ENCODE measurements at regions not wholly inside any gene's neighbourhood (a gene's known extent, or its start where the extent isn't known, plus 50 kb on each side); places are given as distances from the start of the nearest gene placed in this dataset.

GRCh38 chr2:76448956-76449355, 738.2 kb upstream of the GCFC2 start:
- DNase-seq, result no peak

GRCh38 chr2:76447294-76447693, 736.6 kb upstream of the GCFC2 start:
- no peak for DNase-seq

- no peak for DNase-seq
These were observed 736.2 kb upstream of the GCFC2 start for GRCh38 chr2:76446872-76447271.

GRCh38 chr2:76445880-76446279, 735.2 kb upstream of the GCFC2 start:
- DNase-seq, result no peak

- no peak for DNase-seq
These were observed 734.0 kb upstream of the GCFC2 start for GRCh38 chr2:76444732-76445131.

- DNase-seq, result no peak
These were observed 726.8 kb upstream of the GCFC2 start for GRCh38 chr2:76437564-76437963.

GRCh38 chr2:76429374-76429773, 718.7 kb upstream of the GCFC2 start:
- DNase-seq, result no peak

- DNase-seq, result no peak
These were observed 716.7 kb upstream of the GCFC2 start for GRCh38 chr2:76427452-76427851.

GRCh38 chr2:76415821-76416220, 705.1 kb upstream of the GCFC2 start:
- no peak for DNase-seq

GRCh38 chr2:76413436-76413835, 702.7 kb upstream of the GCFC2 start:
- no peak for DNase-seq

- no peak for DNase-seq
These were observed 695.6 kb upstream of the GCFC2 start for GRCh38 chr2:76406134-76406855.

GRCh38 chr2:76393356-76393755, 682.6 kb upstream of the GCFC2 start:
- no peak for DNase-seq

- DNase-seq, result no peak
These were observed 681.0 kb upstream of the GCFC2 start for GRCh38 chr2:76391678-76392077.

GRCh38 chr2:76387294-76387693, 676.6 kb upstream of the GCFC2 start:
- DNase-seq, result no peak

- DNase-seq, result no peak
These were observed 675.2 kb upstream of the GCFC2 start for GRCh38 chr2:76385943-76386342.

GRCh38 chr2:76381624-76382023, 670.9 kb upstream of the GCFC2 start:
- no peak for DNase-seq

- no peak for DNase-seq
These were observed 667.4 kb upstream of the GCFC2 start for GRCh38 chr2:76378140-76378539.

- no peak for DNase-seq
These were observed 630.7 kb upstream of the GCFC2 start for GRCh38 chr2:76341439-76341838.

GRCh38 chr2:76332871-76333270, 622.2 kb upstream of the GCFC2 start:
- DNase-seq, result no peak

GRCh38 chr2:76330865-76331264, 620.1 kb upstream of the GCFC2 start:
- no peak for DNase-seq

- DNase-seq, result no peak
These were observed 615.9 kb upstream of the GCFC2 start for GRCh38 chr2:76326636-76327035.

GRCh38 chr2:76323381-76323780, 612.7 kb upstream of the GCFC2 start:
- no peak for DNase-seq

GRCh38 chr2:76320716-76321115, 610.0 kb upstream of the GCFC2 start:
- no peak for DNase-seq

GRCh38 chr2:76318848-76319360, 608.2 kb upstream of the GCFC2 start:
- DNase-seq, result no peak

- peak; percentile 1 for DNase-seq
These were observed 606.0 kb upstream of the GCFC2 start for GRCh38 chr2:76316691-76317090.
